ENCODE measurements at regions not wholly inside any gene's neighbourhood (a gene's known extent, or its start where the extent isn't known, plus 50 kb on each side); places are given as distances from the start of the nearest gene placed in this dataset.

GRCh38 chr14:34251662-34252061, 210.4 kb downstream of the SPTSSA start:
- TF ChIP-seq EZH2 (IDR thresholded peaks at IDR 0.05; ENCODE audit: borderline replicate concordance, insufficient read depth, low read depth, low read length, poor library complexity, severe bottlenecking): no peak
- no peak for TF ChIP-seq CTCF (IDR thresholded peaks at IDR 0.05)
